Hindlimb muscle (tissue), 1 donor: ENCODE measurements at regions not wholly inside any gene's neighbourhood (a gene's known extent, or its start where the extent isn't known, plus 50 kb on each side); places are given as distances from the start of the nearest gene placed in this dataset.
"Not testable (repeated sequence)": the region's sequence is repeated elsewhere in the genome, so short reads cannot be mapped to it uniquely, and the experiment has no call there.

ENCODE experiments used
- DNase-seq: peaks from one replicate; pipeline ENCODE4 v3.0.0-alpha.2; 2013

GRCh38 chr6:131336596-131336995 is 201.3 kb downstream of the AKAP7 start:
- no peak for DNase-seq

GRCh38 chr6:131346896-131347295 is 211.6 kb downstream of the AKAP7 start:
- not testable (repeated sequence) for DNase-seq

GRCh38 chr6:131348572-131348971 is 213.3 kb downstream of the AKAP7 start:
- DNase-seq, result no peak

- DNase-seq, result no peak
Observed at GRCh38 chr6:131349199-131349598, 213.9 kb downstream of the AKAP7 start.

- no peak for DNase-seq
Observed at GRCh38 chr6:131353106-131353505, 217.8 kb downstream of the AKAP7 start.

GRCh38 chr6:131353876-131354275 is 218.6 kb downstream of the AKAP7 start:
- no peak for DNase-seq

GRCh38 chr6:131354356-131354755 is 218.7 kb upstream of the ARG1 start:
- DNase-seq, result no peak

GRCh38 chr6:131356161-131356560 is 216.9 kb upstream of the ARG1 start:
- no peak for DNase-seq

- no peak for DNase-seq
Observed at GRCh38 chr6:131357501-131357900, 215.5 kb upstream of the ARG1 start.

GRCh38 chr6:131362070-131362469 is 211.0 kb upstream of the ARG1 start:
- DNase-seq, result no peak

- no peak for DNase-seq
Observed at GRCh38 chr6:131362696-131363095, 210.3 kb upstream of the ARG1 start.

GRCh38 chr6:131363947-131364834 is 208.8 kb upstream of the ARG1 start:
- no peak for DNase-seq

GRCh38 chr6:131366223-131366622 is 206.8 kb upstream of the ARG1 start:
- DNase-seq, result no peak

GRCh38 chr6:131367206-131367873 is 205.7 kb upstream of the ARG1 start:
- DNase-seq, result no peak

GRCh38 chr6:131368198-131368911 is 204.7 kb upstream of the ARG1 start:
- DNase-seq, result peak; percentile 60

GRCh38 chr6:131372535-131372934 is 200.5 kb upstream of the ARG1 start:
- DNase-seq, result no peak

GRCh38 chr6:131377112-131377705 is 195.8 kb upstream of the ARG1 start:
- DNase-seq, result no peak

- no peak for DNase-seq
Observed at GRCh38 chr6:131378874-131379273, 194.2 kb upstream of the ARG1 start.

- DNase-seq, result no peak
Observed at GRCh38 chr6:131379948-131380347, 193.1 kb upstream of the ARG1 start.

GRCh38 chr6:131381052-131381708 is 191.8 kb upstream of the ARG1 start:
- peak; percentile 43 for DNase-seq

- DNase-seq, result peak; percentile 19
Observed at GRCh38 chr6:131381709-131382093, 191.3 kb upstream of the ARG1 start.

GRCh38 chr6:131382631-131383030 is 190.4 kb upstream of the ARG1 start:
- DNase-seq, result no peak
